ENCODE measurements at regions not wholly inside any gene's neighbourhood (a gene's known extent, or its start where the extent isn't known, plus 50 kb on each side); places are given as distances from the start of the nearest gene placed in this dataset.

DNA sequence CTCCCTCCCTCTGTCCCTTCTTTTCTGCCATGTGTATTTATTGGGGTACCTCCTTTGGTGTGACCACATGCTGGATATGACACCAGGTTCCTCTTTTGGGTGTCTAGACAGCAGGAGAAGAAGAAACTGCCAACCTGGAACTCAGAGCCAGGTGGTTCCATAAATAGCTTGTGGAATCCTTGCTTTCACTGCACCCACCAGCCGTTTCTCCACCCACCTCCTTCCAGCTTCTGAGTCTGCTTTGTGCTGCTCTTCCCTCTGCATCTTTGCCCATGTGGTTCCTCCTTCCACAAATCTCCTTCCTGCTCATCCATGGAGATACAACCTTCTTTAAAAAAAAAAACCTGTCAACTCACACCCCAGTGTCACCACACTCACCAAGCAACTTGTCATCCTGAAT, 80.2 kb upstream of the SKOR2 start:
- Histone ChIP-seq H3K9me3 (ENCODE audit: low read length) (no peaks in the 10 kb centered on the region), H3K4me3 (ENCODE audit: low read depth, low read length, poor library complexity, severe bottlenecking) (no peak overlapping the region), H3K27ac (ENCODE audit: low read depth, low read length, poor library complexity, severe bottlenecking) (no peak overlapping the region), H3K9me2 (ENCODE audit: insufficient read depth, low read length) (no peaks in the 10 kb centered on the region), H3K4me2 (ENCODE audit: low read length) (no peak overlapping the region), H3K36me3 (ENCODE audit: insufficient read depth, low read length) (no peaks in the 10 kb centered on the region), H4K20me1 (ENCODE audit: insufficient read depth, low read length) (no peaks in the 10 kb centered on the region), H3K79me2 (ENCODE audit: insufficient read depth, low read depth, low read length) (no peaks in the 10 kb centered on the region), H2AFZ (ENCODE audit: low read length) (no peak overlapping the region), H3K4me1 (ENCODE audit: insufficient read depth, low read length, poor library complexity, severe bottlenecking) (no peaks in the 10 kb centered on the region)
- POLR2A ChIA-PET, result no interaction called here
- BruUV-seq (replicated peaks), result no TSS peak
- TF ChIP-seq EZH2phosphoT487 (IDR thresholded peaks at IDR 0.05; ENCODE audit: borderline replicate concordance, low read depth, low read length), result no peak
- TF ChIP-seq, protein P1, sequence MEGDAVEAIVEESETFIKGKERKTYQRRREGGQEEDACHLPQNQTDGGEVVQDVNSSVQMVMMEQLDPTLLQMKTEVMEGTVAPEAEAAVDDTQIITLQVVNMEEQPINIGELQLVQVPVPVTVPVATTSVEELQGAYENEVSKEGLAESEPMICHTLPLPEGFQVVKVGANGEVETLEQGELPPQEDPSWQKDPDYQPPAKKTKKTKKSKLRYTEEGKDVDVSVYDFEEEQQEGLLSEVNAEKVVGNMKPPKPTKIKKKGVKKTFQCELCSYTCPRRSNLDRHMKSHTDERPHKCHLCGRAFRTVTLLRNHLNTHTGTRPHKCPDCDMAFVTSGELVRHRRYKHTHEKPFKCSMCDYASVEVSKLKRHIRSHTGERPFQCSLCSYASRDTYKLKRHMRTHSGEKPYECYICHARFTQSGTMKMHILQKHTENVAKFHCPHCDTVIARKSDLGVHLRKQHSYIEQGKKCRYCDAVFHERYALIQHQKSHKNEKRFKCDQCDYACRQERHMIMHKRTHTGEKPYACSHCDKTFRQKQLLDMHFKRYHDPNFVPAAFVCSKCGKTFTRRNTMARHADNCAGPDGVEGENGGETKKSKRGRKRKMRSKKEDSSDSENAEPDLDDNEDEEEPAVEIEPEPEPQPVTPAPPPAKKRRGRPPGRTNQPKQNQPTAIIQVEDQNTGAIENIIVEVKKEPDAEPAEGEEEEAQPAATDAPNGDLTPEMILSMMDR (conservative IDR thresholded peaks at IDR 0.05; ENCODE audit: low read length), result no peak
- CTCF ChIA-PET (ENCODE audit: unreplicated experiment), result no interaction called here
- no peak for DNase-seq (ENCODE audit: low spot score)
- intact Hi-C loops (cut with micrococcal nuclease; ENCODE audit: unreplicated experiment), result no loop called here

DNA sequence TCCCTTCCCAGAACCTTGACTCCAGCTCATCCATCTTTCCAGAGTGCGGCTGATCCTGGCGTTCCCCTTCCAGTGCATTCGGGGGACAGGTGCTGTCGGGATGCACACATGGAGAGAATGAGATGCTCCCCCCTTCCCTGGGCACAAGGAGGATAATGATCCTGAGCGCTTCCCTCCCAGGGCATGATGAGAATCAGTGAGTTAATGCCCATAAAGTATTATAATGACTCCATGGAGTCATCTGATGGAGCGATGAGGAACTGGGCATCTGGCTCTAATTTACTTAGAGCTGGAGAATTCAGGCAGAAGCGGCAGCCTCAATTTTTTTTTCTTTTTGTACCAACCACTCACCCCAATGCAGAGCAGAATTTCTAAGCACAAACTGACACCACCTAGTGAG, 79.6 kb upstream of the SKOR2 start:
- Histone ChIP-seq H3K79me2 (ENCODE audit: insufficient read depth, low read depth, low read length) (no peaks in the 10 kb centered on the region), H3K4me2 (ENCODE audit: low read length) (no peak overlapping the region), H3K9me3 (ENCODE audit: low read length) (no peaks in the 10 kb centered on the region), H3K4me3 (ENCODE audit: low read depth, low read length, poor library complexity, severe bottlenecking) (no peak overlapping the region), H3K4me1 (ENCODE audit: insufficient read depth, low read length, poor library complexity, severe bottlenecking) (no peaks in the 10 kb centered on the region), H3K27ac (ENCODE audit: low read depth, low read length, poor library complexity, severe bottlenecking) (no peak overlapping the region), H3K9me2 (ENCODE audit: insufficient read depth, low read length) (no peaks in the 10 kb centered on the region), H2AFZ (ENCODE audit: low read length) (no peak overlapping the region), H3K36me3 (ENCODE audit: insufficient read depth, low read length) (no peaks in the 10 kb centered on the region), H4K20me1 (ENCODE audit: insufficient read depth, low read length) (no peaks in the 10 kb centered on the region)
- no peak for TF ChIP-seq EZH2phosphoT487 (IDR thresholded peaks at IDR 0.05; ENCODE audit: borderline replicate concordance, low read depth, low read length)
- TF ChIP-seq, protein P1 (conservative IDR thresholded peaks at IDR 0.05; ENCODE audit: low read length), result no peak
- CTCF ChIA-PET (ENCODE audit: unreplicated experiment), result no interaction called here
- BruUV-seq (replicated peaks), result no TSS peak
- no peak for DNase-seq (ENCODE audit: low spot score)
- POLR2A ChIA-PET, result no interaction called here
- intact Hi-C loops (cut with micrococcal nuclease; ENCODE audit: unreplicated experiment), result no loop called here

DNA sequence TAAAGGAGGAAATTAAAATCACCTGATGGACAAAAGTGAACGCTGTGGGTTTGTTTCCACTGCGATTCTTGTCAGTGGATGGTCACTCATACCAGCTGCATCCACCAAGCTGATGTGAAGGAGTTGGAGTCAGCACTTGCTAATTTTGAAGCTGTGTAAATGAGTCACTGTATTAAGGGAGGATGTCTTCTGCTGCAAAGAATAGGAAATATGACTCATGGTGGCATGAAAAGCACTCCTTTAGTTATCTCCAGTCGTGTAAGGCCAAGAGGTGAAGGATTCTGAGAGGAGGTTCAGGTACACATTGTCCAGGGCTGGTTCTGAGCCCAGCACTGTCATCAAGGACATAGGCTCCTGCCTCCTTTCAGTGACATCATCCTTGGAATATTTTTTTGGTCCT, 71.7 kb upstream of the SKOR2 start:
- H3K27ac ChIP-seq (ENCODE audit: low read depth, low read length, poor library complexity, severe bottlenecking), result no peak overlapping the region
- no peaks in the 10 kb centered on the region for H3K79me2 ChIP-seq (ENCODE audit: insufficient read depth, low read depth, low read length)
- H3K9me3 ChIP-seq (ENCODE audit: low read length), result no peaks in the 10 kb centered on the region
- ChIA-PET POLR2A (no interaction called here), CTCF (ENCODE audit: unreplicated experiment) (no interaction called here)
- intact Hi-C loops (cut with micrococcal nuclease; ENCODE audit: unreplicated experiment), result no loop called here
- H3K4me1 ChIP-seq (ENCODE audit: insufficient read depth, low read length, poor library complexity, severe bottlenecking), result no peaks in the 10 kb centered on the region
- no peak overlapping the region for H2AFZ ChIP-seq (ENCODE audit: low read length)
- H3K4me3 ChIP-seq (ENCODE audit: low read depth, low read length, poor library complexity, severe bottlenecking), result no peak overlapping the region
- no peak for DNase-seq (ENCODE audit: low spot score)
- H3K36me3 ChIP-seq (ENCODE audit: insufficient read depth, low read length), result no peaks in the 10 kb centered on the region
- no peak overlapping the region for H3K4me2 ChIP-seq (ENCODE audit: low read length)
- TF ChIP-seq EZH2phosphoT487 (IDR thresholded peaks at IDR 0.05; ENCODE audit: borderline replicate concordance, low read depth, low read length), result no peak
- TF ChIP-seq, protein P1 (conservative IDR thresholded peaks at IDR 0.05; ENCODE audit: low read length), result no peak
- no TSS peak for BruUV-seq (replicated peaks)
- no peaks in the 10 kb centered on the region for H3K9me2 ChIP-seq (ENCODE audit: insufficient read depth, low read length)
- H4K20me1 ChIP-seq (ENCODE audit: insufficient read depth, low read length), result no peaks in the 10 kb centered on the region
